ENCODE measurements at regions not wholly inside any gene's neighbourhood (a gene's known extent, or its start where the extent isn't known, plus 50 kb on each side); places are given as distances from the start of the nearest gene placed in this dataset.

DNA sequence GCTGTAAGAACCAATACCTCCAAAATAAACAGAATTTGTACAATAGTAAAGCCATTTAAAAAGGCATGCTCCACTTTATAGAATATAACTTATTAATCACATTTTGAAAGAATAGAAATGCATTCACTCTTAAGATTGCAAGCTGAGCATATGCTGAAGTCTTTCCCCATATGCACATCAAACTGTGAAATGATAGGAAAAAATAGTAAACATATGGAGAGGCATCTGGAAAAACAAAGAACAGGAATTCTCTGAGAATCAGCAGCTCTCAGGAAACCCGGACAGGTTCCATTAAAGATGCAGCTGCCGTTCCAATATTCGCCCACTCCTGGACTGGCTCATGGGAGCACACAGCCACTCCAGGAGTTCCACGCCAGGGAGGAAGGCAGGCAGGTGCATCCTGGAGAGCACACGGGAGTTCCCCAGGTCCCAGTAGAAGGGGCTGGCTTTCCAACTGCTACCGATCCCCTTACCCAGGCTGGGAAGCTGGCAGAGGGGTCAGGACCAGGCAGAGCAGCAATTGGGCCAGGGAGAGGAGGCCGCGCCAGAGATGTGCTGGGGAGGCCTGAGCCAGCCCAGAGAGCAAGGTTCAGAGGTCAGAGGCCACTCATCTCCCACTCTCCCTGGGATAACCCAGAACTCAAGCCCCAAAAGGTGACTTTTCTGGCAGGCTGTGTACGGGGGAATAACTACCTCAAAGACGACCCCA, 111.1 kb downstream of the DLL1 start:
- POLR2A ChIA-PET (ENCODE audit: low non-redundant PET), result no interaction called here
- no peak for DNase-seq (ENCODE audit: low spot score)
- CTCF ChIA-PET, result interaction anchor here (1.0 kb wide), 1 partner anchor 336 kb away, joined by 3 read pairs; no protein-coding TSS in a partner anchor
- no peak for TF ChIP-seq CTCF (conservative IDR thresholded peaks at IDR 0.05; ENCODE audit: low read depth)
- H3K27ac ChIP-seq, result peak overlapping the region; percentile 99

DNA sequence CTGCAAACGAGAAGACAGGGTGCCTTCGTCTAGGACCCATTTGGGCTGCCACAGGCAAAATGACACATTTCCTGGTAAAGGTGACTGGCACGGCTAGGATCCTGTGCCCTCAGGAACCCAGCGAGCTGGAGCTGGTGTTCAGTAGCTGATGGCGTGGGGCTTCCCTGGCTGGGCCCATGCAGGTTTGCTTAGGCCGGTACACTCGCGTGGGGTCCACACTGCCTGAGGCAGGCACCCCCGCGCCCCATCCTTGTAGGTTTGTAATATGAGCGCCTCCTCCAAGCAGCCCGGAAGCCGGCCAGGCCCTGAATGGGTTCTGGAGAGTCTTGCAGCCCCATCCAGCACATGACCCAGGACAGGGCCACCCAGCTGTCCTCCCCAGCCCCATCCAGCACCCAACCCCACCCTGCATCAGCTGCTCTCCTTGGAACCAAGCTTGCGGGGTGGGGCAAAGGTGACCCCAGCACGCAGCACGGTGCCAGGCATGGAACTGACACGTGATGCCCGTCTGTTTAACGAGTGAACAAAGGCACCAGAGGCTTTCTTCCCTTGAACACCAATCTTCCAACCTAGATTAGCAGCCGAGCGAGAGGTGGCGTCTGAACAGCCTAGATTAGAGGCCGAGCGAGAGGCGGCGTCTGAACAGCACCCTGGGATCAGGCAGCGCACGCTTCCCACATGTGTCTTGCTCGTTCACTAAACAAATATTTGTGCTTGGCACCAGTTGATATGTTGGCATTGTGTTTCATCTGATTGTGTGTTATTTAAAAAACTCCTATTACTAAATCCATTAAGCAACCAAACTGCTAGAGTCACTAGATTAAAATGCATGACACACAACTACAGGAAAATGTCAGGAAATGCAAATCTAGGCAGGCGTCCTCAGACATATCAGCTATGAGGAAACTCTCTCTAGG, 112.1 kb downstream of the DLL1 start:
- H3K27ac ChIP-seq, result peak overlapping the region; percentile 99
- CTCF ChIA-PET, result interaction anchor here (0.6 kb wide), 1 partner anchor 807 kb away, joined by 6 read pairs; no protein-coding TSS in a partner anchor
- DNase-seq (ENCODE audit: low spot score), result peak; percentile 90
- POLR2A ChIA-PET (ENCODE audit: low non-redundant PET), result interaction anchor here (0.6 kb wide), 1 partner anchor 90 kb away, joined by 3 read pairs; no protein-coding TSS in a partner anchor
- TF ChIP-seq CTCF (conservative IDR thresholded peaks at IDR 0.05; ENCODE audit: low read depth), result no peak

GRCh38 chr6:170177772-170178560, 112.9 kb downstream of the DLL1 start:
- ChIA-PET POLR2A (ENCODE audit: low non-redundant PET) (no interaction called here), CTCF (interaction anchor here (0.6 kb wide), 1 partner anchor 482 kb away, joined by 4 read pairs; no protein-coding TSS in a partner anchor)
- no peak for TF ChIP-seq CTCF (conservative IDR thresholded peaks at IDR 0.05; ENCODE audit: low read depth)
- DNase-seq (ENCODE audit: low spot score), result peak; percentile 44
- peak overlapping the region; percentile 99 for H3K27ac ChIP-seq

- TF ChIP-seq CTCF (conservative IDR thresholded peaks at IDR 0.05; ENCODE audit: low read depth), result no peak
- peak overlapping the region; percentile 99 for H3K27ac ChIP-seq
- CTCF ChIA-PET, result interaction anchor here (0.6 kb wide), 2 partner anchors 47 to 481 kb away, joined by 4 read pairs; no protein-coding TSS in a partner anchor
Measured at GRCh38 chr6:170176898-170177771, 113.7 kb downstream of the DLL1 start.

DNA sequence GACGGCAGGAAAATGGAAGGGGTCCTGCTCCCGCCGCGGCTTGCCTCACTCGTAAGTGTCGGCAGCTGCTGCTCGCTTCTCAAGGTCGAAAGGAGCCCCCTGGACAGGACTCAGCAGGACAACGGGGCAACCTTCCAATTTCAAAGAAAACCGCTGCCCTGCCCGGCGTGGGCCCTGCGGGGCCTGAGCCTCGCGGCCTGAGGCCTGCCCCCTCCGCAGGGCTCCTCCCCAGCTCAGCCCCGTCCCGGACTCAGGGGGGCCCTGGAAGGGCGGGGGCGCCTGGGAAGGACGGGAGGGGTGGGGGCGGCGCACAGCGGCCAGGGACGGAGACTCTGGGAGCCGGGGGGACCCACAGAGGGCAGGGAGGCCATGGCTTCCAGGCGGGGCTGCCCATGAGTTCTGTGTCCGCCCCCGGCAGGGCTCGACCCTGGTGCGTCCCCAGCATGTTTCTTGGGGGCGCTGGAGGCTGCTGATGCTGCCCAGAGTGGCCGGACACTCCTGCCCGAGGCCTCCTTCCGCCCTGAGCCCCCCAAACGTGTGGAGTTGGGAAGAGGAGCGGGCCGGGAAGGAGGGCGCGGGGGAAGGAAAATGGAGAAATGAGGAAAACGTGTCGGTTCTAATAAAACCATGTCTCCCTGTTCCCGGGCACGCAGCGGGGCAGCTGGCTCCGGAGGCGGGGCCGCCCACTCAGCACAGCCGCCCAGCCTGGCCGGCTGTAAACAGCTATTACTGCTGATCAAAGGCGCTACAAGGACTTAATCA, 114.6 kb downstream of the DLL1 start:
- DNase-seq (ENCODE audit: low spot score), result no peak
- CTCF ChIA-PET, result no interaction called here
- peak overlapping the region; percentile 99 for H3K27ac ChIP-seq
- POLR2A ChIA-PET (ENCODE audit: low non-redundant PET), result no interaction called here
- TF ChIP-seq CTCF (conservative IDR thresholded peaks at IDR 0.05; ENCODE audit: low read depth), result no peak

More at GRCh38 chr6:170176898-170177771, 113.7 kb downstream of the DLL1 start:
- POLR2A ChIA-PET (ENCODE audit: low non-redundant PET), result no interaction called here
- DNase-seq (ENCODE audit: low spot score), result peak; percentile 31

All from RWPE1 (cell line).